DOHH2 (cell line): ENCODE measurements at regions not wholly inside any gene's neighbourhood (a gene's known extent, or its start where the extent isn't known, plus 50 kb on each side); places are given as distances from the start of the nearest gene placed in this dataset.

Experiments
- H3F3A ChIP-seq: fragments of 200-600 bp; sonication (generic), shearing (Covaris generic); 2 replicates; pipeline ENCODE4 v1.6.0; 2016; ENCODE audit warnings: antibody characterized with exemption, mild to moderate bottlenecking; ENCODE audit not compliant: control insufficient read depth, insufficient read depth
- H3K27ac ChIP-seq: fragments of 200-600 bp; sonication (generic); 2 replicates; pipeline ENCODE4 v1.5.1; 2014; ENCODE audit warnings: low read depth, mild to moderate bottlenecking, low read length, moderate library complexity
- H3K27me3 ChIP-seq: fragments of 200-600 bp; sonication (generic); 2 replicates; pipeline ENCODE4 v1.6.1; 2014; ENCODE audit warnings: mild to moderate bottlenecking, low read length, mixed read lengths; ENCODE audit not compliant: control insufficient read depth
- H3K36me3 ChIP-seq: fragments of 200-600 bp; sonication (generic); 2 replicates; pipeline ENCODE4 v1.6.1; 2014; ENCODE audit warnings: mild to moderate bottlenecking, low read length, moderate library complexity, mixed read lengths; ENCODE audit not compliant: control insufficient read depth
- H3K4me1 ChIP-seq: fragments of 200-600 bp; sonication (generic); 2 replicates; pipeline ENCODE4 v1.6.1; 2014; ENCODE audit warnings: mild to moderate bottlenecking, low read length, mixed read lengths; ENCODE audit not compliant: control insufficient read depth
- H3K4me2 ChIP-seq: fragments of 200-600 bp; sonication (generic); 2 replicates; pipeline ENCODE4 v1.6.0; 2014; ENCODE audit warnings: mild to moderate bottlenecking, low read length, moderate library complexity
- H3K4me3 ChIP-seq: fragments of 200-600 bp; sonication (generic); 2 replicates; pipeline ENCODE4 v1.5.1; 2014; ENCODE audit warnings: mild to moderate bottlenecking, low read length, mixed read lengths
- H3K79me2 ChIP-seq: fragments of 200-600 bp; sonication (generic); 2 replicates; pipeline ENCODE4 v1.6.1; 2014; ENCODE audit warnings: mild to moderate bottlenecking, low read length, mixed read lengths; ENCODE audit not compliant: control insufficient read depth
- H3K9me2 ChIP-seq: fragments of 200-600 bp; sonication (generic); replicated peaks from 2 replicates; pipeline ENCODE4 v1.6.1; 2014; ENCODE audit warnings: mild to moderate bottlenecking, low read length, mixed read lengths; ENCODE audit not compliant: control insufficient read depth
- H3K9me3 ChIP-seq: fragments of 200-600 bp; sonication (generic); 2 replicates; pipeline ENCODE4 v1.6.1; 2014; ENCODE audit warnings: antibody characterized with exemption, low read length, mixed read lengths; ENCODE audit not compliant: control insufficient read depth, insufficient read depth
- H4K20me1 ChIP-seq: fragments of 200-600 bp; sonication (generic); 2 replicates; pipeline ENCODE4 v1.6.0; 2014; ENCODE audit warnings: low read depth, mild to moderate bottlenecking, antibody characterized with exemption, low read length, moderate library complexity; ENCODE audit not compliant: control insufficient read depth, insufficient read depth
- CTCF ChIP-seq: fragments of 200-600 bp; sonication (generic); IDR thresholded peaks from one replicate; pipeline ENCODE4 v1.5.1; 2014; ENCODE audit warnings: antibody characterized with exemption, mild to moderate bottlenecking, low read depth, low read length; ENCODE audit not compliant: poor library complexity, severe bottlenecking
- EZH2phosphoT487 ChIP-seq: fragments of 200-600 bp; sonication (generic); IDR thresholded peaks from 2 replicates; pipeline ENCODE4 v1.6.1; 2017; ENCODE audit warnings: borderline replicate concordance, mild to moderate bottlenecking, antibody characterized with exemption, low read length, moderate library complexity, mixed read lengths

- Histone ChIP-seq H3K4me1 (no peaks in the 10 kb centered on the region), H3K79me2 (no peaks in the 10 kb centered on the region), H3K4me2 (no peak overlapping the region), H4K20me1 (no peaks in the 10 kb centered on the region), H3K27ac (no peak overlapping the region), H3F3A (no peaks in the 10 kb centered on the region), H3K9me3 (no peaks in the 10 kb centered on the region), H3K4me3 (no peak overlapping the region), H3K9me2 (no peaks in the 10 kb centered on the region), H3K36me3 (no peaks in the 10 kb centered on the region), H3K27me3 (no peaks in the 10 kb centered on the region)
- TF ChIP-seq EZH2phosphoT487: no peak
- TF ChIP-seq CTCF: no peak
These were observed 147.8 kb upstream of the MMADHC start for GRCh38 chr2:149735237-149735958.

- Histone ChIP-seq H3K4me2 (no peak overlapping the region), H3K27me3 (no peaks in the 10 kb centered on the region), H4K20me1 (no peaks in the 10 kb centered on the region), H3K9me2 (no peaks in the 10 kb centered on the region), H3K79me2 (no peaks in the 10 kb centered on the region), H3K4me1 (no peaks in the 10 kb centered on the region), H3F3A (no peaks in the 10 kb centered on the region), H3K27ac (no peak overlapping the region), H3K9me3 (no peaks in the 10 kb centered on the region), H3K4me3 (no peak overlapping the region), H3K36me3 (no peaks in the 10 kb centered on the region)
- TF ChIP-seq EZH2phosphoT487: no peak
- TF ChIP-seq CTCF: no peak
These were observed 146.5 kb upstream of the MMADHC start for GRCh38 chr2:149733936-149734685.

GRCh38 chr2:149732730-149733290 lies 145.2 kb upstream of the MMADHC start:
- TF ChIP-seq EZH2phosphoT487: no peak
- no peak for TF ChIP-seq CTCF
- H3K4me3 ChIP-seq: no peak overlapping the region
- H3K36me3 ChIP-seq: no peaks in the 10 kb centered on the region
- H3K27ac ChIP-seq: no peak overlapping the region
- no peaks in the 10 kb centered on the region for H3K79me2 ChIP-seq
- H3K9me3 ChIP-seq: no peaks in the 10 kb centered on the region
- H3K9me2 ChIP-seq: no peaks in the 10 kb centered on the region
- no peak overlapping the region for H3K4me2 ChIP-seq
- no peaks in the 10 kb centered on the region for H4K20me1 ChIP-seq
- H3K27me3 ChIP-seq: no peaks in the 10 kb centered on the region
- no peaks in the 10 kb centered on the region for H3F3A ChIP-seq
- no peaks in the 10 kb centered on the region for H3K4me1 ChIP-seq
